PC-9 (cell line): ENCODE measurements at regions not wholly inside any gene's neighbourhood (a gene's known extent, or its start where the extent isn't known, plus 50 kb on each side); places are given as distances from the start of the nearest gene placed in this dataset.

Experiments used
- CTCF ChIP-seq: fragments of 200-600 bp; sonication (generic); conservative IDR thresholded peaks from 2 replicates; pipeline ENCODE4 v1.6.1; 2017; ENCODE audit warnings: mixed run types, antibody characterized with exemption, mild to moderate bottlenecking, moderate library complexity
- EZH2 ChIP-seq: fragments of 200-600 bp; sonication (generic); IDR thresholded peaks from 2 replicates; pipeline ENCODE4 v1.8.0; 2017; ENCODE audit warnings: antibody characterized with exemption, low read depth

- no peak for TF ChIP-seq CTCF
- TF ChIP-seq EZH2 = no peak
Measured at GRCh38 chr21:16552880-16553279, 823.1 kb downstream of the USP25 start.
